ENCODE measurements at regions not wholly inside any gene's neighbourhood (a gene's known extent, or its start where the extent isn't known, plus 50 kb on each side); places are given as distances from the start of the nearest gene placed in this dataset.

DNA sequence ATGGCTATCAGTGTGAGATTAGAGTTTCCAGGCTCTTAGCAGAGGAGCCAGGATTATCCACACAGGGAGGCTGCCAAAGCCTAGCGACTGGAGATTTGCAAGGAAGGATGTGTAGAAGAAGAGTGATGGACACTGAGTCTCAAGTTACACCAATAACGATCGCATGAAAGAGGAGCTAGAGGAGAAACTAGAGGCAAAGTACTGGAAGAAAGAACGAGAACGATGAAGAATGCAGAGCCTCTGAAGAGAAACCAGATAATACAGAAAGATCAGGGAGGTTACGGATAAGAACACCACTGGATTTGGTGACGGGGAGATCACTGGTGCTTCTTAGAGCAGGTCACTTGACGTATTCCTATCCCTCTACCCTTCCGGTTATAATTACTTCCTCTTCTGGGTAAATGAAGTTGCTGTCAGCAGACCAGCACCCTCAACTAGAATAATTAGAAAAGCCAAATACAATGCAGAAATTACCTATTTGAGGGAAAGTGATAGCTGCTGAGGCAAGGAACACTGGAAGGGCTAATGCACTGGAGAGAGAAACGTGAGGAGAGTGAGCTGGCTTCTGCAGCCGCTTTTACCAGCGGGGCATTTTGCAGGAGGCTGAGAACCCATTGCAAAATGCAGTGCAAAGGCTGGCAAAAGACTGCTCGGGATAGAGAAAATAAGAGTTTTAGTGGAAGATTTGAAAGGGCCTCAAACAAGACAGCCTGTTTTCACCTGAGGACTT, 93.1 kb upstream of the HIF1A start:
- no peak overlapping the region for H3K4me3 ChIP-seq (replicated peaks in 1 of 2; ENCODE audit: low read depth in 1 of 2, low read length in 2 of 2)
- H3K4me2 ChIP-seq (ENCODE audit: low read length) = peak overlapping the region; percentile 43
- peaks cover 9 to 23% of the 10 kb centered on the region in 2 experiments; a peak in 3 of 4 replicates for H3K4me1 ChIP-seq (ENCODE audit: control insufficient read depth in 1 of 2, insufficient read depth in 2 of 2, low read length in 2 of 2)
- H3K79me2 ChIP-seq (ENCODE audit: insufficient read depth, low read length) = no peaks in the 10 kb centered on the region
- BruUV-seq (replicated peaks) = no TSS peak
- TF ChIP-seq TCF7L2 (IDR thresholded peaks at IDR 0.05; ENCODE audit: borderline replicate concordance, extremely low read depth, insufficient read depth, insufficient read length) (no peak), FOSL1 (IDR thresholded peaks at IDR 0.05; ENCODE audit: low read depth) (no peak), ELF1 (IDR thresholded peaks at IDR 0.05; ENCODE audit: borderline replicate concordance, low read depth) (no peak), ZFX (IDR thresholded peaks at IDR 0.05) (no peak), SP1 (IDR thresholded peaks at IDR 0.05; ENCODE audit: low read depth) (no peak), RAD21 (IDR thresholded peaks at IDR 0.05; ENCODE audit: low read depth) (no peak), EZH2phosphoT487 (IDR thresholded peaks at IDR 0.05; ENCODE audit: borderline replicate concordance) (no peak), ZNF274 (IDR thresholded peaks at IDR 0.05; ENCODE audit: low read depth, low read length) (no peak), CBX3 (IDR thresholded peaks at IDR 0.05; ENCODE audit: low read depth) (no peak), EZH2 (IDR thresholded peaks at IDR 0.05) (no peak), JUND (IDR thresholded peaks at IDR 0.05) (no peak), CTCF (IDR thresholded peaks at IDR 0.05 in 2 of 3, conservative IDR thresholded peaks at IDR 0.05 in 1 of 3; ENCODE audit: borderline replicate concordance in 1 of 3, insufficient read depth in 1 of 3, low read depth in 2 of 3, low read length in 2 of 3) (no peak), CEBPB (IDR thresholded peaks at IDR 0.05; ENCODE audit: low read depth) (no peak), YY1 (IDR thresholded peaks at IDR 0.05; ENCODE audit: extremely low read depth, insufficient replicate concordance, low read depth, low read length) (no peak)
- TF ChIP-seq, protein P1, sequence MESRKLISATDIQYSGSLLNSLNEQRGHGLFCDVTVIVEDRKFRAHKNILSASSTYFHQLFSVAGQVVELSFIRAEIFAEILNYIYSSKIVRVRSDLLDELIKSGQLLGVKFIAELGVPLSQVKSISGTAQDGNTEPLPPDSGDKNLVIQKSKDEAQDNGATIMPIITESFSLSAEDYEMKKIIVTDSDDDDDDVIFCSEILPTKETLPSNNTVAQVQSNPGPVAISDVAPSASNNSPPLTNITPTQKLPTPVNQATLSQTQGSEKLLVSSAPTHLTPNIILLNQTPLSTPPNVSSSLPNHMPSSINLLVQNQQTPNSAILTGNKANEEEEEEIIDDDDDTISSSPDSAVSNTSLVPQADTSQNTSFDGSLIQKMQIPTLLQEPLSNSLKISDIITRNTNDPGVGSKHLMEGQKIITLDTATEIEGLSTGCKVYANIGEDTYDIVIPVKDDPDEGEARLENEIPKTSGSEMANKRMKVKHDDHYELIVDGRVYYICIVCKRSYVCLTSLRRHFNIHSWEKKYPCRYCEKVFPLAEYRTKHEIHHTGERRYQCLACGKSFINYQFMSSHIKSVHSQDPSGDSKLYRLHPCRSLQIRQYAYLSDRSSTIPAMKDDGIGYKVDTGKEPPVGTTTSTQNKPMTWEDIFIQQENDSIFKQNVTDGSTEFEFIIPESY (IDR thresholded peaks at IDR 0.05; ENCODE audit: extremely low read depth, insufficient replicate concordance, low read length) = no peak
- TF ChIP-seq, protein P2, sequence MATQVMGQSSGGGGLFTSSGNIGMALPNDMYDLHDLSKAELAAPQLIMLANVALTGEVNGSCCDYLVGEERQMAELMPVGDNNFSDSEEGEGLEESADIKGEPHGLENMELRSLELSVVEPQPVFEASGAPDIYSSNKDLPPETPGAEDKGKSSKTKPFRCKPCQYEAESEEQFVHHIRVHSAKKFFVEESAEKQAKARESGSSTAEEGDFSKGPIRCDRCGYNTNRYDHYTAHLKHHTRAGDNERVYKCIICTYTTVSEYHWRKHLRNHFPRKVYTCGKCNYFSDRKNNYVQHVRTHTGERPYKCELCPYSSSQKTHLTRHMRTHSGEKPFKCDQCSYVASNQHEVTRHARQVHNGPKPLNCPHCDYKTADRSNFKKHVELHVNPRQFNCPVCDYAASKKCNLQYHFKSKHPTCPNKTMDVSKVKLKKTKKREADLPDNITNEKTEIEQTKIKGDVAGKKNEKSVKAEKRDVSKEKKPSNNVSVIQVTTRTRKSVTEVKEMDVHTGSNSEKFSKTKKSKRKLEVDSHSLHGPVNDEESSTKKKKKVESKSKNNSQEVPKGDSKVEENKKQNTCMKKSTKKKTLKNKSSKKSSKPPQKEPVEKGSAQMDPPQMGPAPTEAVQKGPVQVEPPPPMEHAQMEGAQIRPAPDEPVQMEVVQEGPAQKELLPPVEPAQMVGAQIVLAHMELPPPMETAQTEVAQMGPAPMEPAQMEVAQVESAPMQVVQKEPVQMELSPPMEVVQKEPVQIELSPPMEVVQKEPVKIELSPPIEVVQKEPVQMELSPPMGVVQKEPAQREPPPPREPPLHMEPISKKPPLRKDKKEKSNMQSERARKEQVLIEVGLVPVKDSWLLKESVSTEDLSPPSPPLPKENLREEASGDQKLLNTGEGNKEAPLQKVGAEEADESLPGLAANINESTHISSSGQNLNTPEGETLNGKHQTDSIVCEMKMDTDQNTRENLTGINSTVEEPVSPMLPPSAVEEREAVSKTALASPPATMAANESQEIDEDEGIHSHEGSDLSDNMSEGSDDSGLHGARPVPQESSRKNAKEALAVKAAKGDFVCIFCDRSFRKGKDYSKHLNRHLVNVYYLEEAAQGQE (IDR thresholded peaks at IDR 0.05; ENCODE audit: low read depth) = no peak
- intact Hi-C loops (cut with micrococcal nuclease) = no loop called here
- no peak overlapping the region for H2AFZ ChIP-seq (ENCODE audit: low read depth, low read length, poor library complexity, severe bottlenecking)
- ChIA-PET RAD21 (ENCODE audit: low non-redundant PET in 1 of 2, low total read pairs in 2 of 2, uncharacterized antibody in 2 of 2, unreplicated experiment in 2 of 2) (no interaction called here), POLR2A (interaction anchor here (1.4 kb wide), 1 partner anchor 93 kb away, joined by 3 read pairs; the partner anchor contains the start of gene HIF1A), CTCF (interaction anchor here (0.9 kb wide), 1 partner anchor 36 kb away, joined by 3 read pairs; no protein-coding TSS in a partner anchor)
- no peaks in the 10 kb centered on the region for H3K9me2 ChIP-seq (ENCODE audit: insufficient read depth)
- no peaks in the 10 kb centered on the region for H3K27me3 ChIP-seq (ENCODE audit: insufficient read depth, low read length)
- no peaks in the 10 kb centered on the region for H3K36me3 ChIP-seq (ENCODE audit: control insufficient read depth in 1 of 2, insufficient read depth in 2 of 2, low read length in 2 of 2)
- no peaks in the 10 kb centered on the region for H3K9me3 ChIP-seq (ENCODE audit: control insufficient read depth in 1 of 2, insufficient read depth in 1 of 2, low read depth in 1 of 2, low read length in 2 of 2)
- no peaks in the 10 kb centered on the region for H4K20me1 ChIP-seq (ENCODE audit: insufficient read depth)
- no peak overlapping the region for H3K9ac ChIP-seq (ENCODE audit: low read length)
- peak; percentile 34; the same call in 1 of the 2 replicates for ATAC-seq
- DNase-seq (ENCODE audit: low read depth, low spot score) = no peak
- H3K27ac ChIP-seq (ENCODE audit: low read depth, low read length) = no peak overlapping the region
